ENCODE measurements at regions not wholly inside any gene's neighbourhood (a gene's known extent, or its start where the extent isn't known, plus 50 kb on each side); places are given as distances from the start of the nearest gene placed in this dataset.

GRCh38 chr1:2961081-2961480 is 60.2 kb upstream of the ACTRT2 start:
- ATAC-seq (no peak), DNase-seq (no peak)
- intact Hi-C loops (cut with DNase I), result no loop called here
- no peak for TF ChIP-seq POLR2A (IDR thresholded peaks at IDR 0.05)
- no peak for TF ChIP-seq CTCF (IDR thresholded peaks at IDR 0.05)
- Histone ChIP-seq H3K36me3 (replicated peaks in 1 of 2; ENCODE audit: insufficient read depth in 1 of 2, low read depth in 2 of 2) (no peaks in the 10 kb centered on the region), H3K4me1 (peaks cover 3% of the 10 kb centered on the region), H3K9me3 (peaks cover 0 to 5% (median 0%) of the 10 kb centered on the region in 3 donors), H3K4me3 (no peak overlapping the region), H3K27me3 (no peaks in the 10 kb centered on the region), H3K27ac (no peak overlapping the region)
- WGBS, 2 donors, result 90 to 92% methylated on average over 5 to 7 of the region's 7 CpGs

DNA sequence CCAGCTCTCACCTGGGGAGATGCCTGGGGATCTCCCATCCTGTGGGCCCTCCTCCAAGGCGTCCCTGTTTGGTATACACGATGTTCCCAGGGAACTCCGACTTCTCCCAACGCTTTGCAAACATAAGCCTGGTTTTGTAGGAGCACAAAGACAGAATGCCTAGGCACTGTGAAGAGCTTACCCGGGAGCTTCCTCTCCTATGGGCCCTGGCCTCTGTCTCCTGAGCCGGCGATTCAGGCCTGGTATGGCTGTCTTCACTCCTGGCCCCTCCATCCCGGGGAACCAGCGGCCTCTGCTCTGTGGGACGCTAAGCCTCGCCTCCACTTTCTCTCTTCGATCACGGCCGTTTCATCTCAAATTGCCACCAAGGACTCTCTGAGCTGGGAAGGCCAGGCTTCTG is 59.6 kb upstream of the ACTRT2 start:
- Histone ChIP-seq H3K27ac (no peak overlapping the region), H3K27me3 (no peaks in the 10 kb centered on the region), H3K4me3 (no peak overlapping the region), H3K36me3 (replicated peaks in 1 of 2; ENCODE audit: insufficient read depth in 1 of 2, low read depth in 2 of 2) (no peaks in the 10 kb centered on the region), H3K4me1 (peaks cover 9% of the 10 kb centered on the region), H3K9me3 (peaks cover 0 to 5% (median 0%) of the 10 kb centered on the region in 3 donors)
- intact Hi-C loops (cut with DNase I), result no loop called here
- DNase-seq (peak in 1 of 4 donors; percentile 5), ATAC-seq (no peak)
- 87 to 90% methylated on average over 11 of the region's 14 CpGs for WGBS, 2 donors
- no peak for TF ChIP-seq POLR2A (IDR thresholded peaks at IDR 0.05)
- TF ChIP-seq CTCF (IDR thresholded peaks at IDR 0.05), result no peak

DNA sequence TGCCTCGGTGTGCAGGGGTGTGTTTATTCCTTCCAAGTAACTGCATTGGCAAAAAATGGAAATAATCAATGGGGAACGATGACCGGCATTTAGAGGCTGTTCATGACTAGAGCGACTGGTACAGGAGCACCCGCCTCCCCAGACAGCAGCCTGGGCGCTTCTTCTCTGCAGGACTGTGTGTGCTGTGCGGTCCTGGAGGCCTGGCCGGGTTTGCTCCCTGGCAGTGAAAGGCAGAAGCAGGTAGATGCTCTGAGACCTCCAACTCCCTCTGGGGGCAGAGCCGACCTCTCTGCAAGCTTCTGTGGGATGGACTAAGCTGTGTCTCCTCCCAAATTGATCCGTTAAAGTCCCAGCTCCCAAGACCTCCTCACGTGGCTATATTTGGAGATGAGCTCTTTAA is 59.2 kb upstream of the ACTRT2 start:
- WGBS, 2 donors, result 64 to 72% methylated on average over 4 to 11 of the region's 11 CpGs
- intact Hi-C loops (cut with DNase I), result no loop called here
- H3K4me1 ChIP-seq, result peaks cover 11% of the 10 kb centered on the region

DNA sequence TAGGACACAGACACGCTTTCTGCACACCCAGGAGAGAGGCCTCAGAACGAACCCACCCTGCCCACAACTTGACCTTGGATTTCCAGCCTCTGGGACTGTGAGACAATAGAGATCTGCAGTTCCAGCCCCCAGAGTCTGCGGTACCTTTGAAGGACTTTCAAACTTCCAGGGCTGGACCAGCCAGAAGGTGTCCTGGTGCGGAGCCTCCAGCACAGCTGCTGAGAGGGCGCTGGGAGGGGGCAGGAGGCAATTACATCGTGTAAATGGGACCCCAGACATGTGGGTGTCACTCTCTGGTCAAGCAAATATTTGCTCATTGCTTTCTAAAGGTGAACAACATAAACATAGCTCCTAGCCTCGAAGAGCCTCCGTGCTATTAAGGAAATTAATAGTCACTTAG is 58.7 kb upstream of the ACTRT2 start:
- no peaks in the 10 kb centered on the region for H3K27me3 ChIP-seq
- ATAC-seq, result no peak
- no peaks in the 10 kb centered on the region for H3K36me3 ChIP-seq (replicated peaks in 1 of 2; ENCODE audit: insufficient read depth in 1 of 2, low read depth in 2 of 2)
- 42 to 53% methylated on average over 6 to 8 of the region's 8 CpGs for WGBS, 2 donors
- TF ChIP-seq POLR2A (IDR thresholded peaks at IDR 0.05) (no peak), CTCF (IDR thresholded peaks at IDR 0.05) (no peak)
- no peak overlapping the region for H3K27ac ChIP-seq
- peaks cover 16% of the 10 kb centered on the region for H3K4me1 ChIP-seq
- intact Hi-C loops (cut with DNase I), result no loop called here
- H3K4me3 ChIP-seq, result no peak overlapping the region
- H3K9me3 ChIP-seq, result peaks cover 0 to 5% (median 0%) of the 10 kb centered on the region in 3 donors
- DNase-seq, result peak in 1 of 4 donors; percentile 2

More for the DNA sequence above, 59.2 kb upstream of the ACTRT2 start:
- H3K9me3 ChIP-seq, result peaks cover 0 to 5% (median 0%) of the 10 kb centered on the region in 3 donors
- no peaks in the 10 kb centered on the region for H3K36me3 ChIP-seq (replicated peaks in 1 of 2; ENCODE audit: insufficient read depth in 1 of 2, low read depth in 2 of 2)
- DNase-seq (peak in 1 of 4 donors; percentile 3), ATAC-seq (no peak)
- no peak for TF ChIP-seq CTCF (IDR thresholded peaks at IDR 0.05)
- no peak for TF ChIP-seq POLR2A (IDR thresholded peaks at IDR 0.05)
- no peak overlapping the region for H3K4me3 ChIP-seq
- no peaks in the 10 kb centered on the region for H3K27me3 ChIP-seq
- H3K27ac ChIP-seq, result no peak overlapping the region

GRCh38 chr1:2962946-2963345 is 58.3 kb upstream of the ACTRT2 start:
- intact Hi-C loops (cut with DNase I), result no loop called here
- DNase-seq, result peak in 1 of 4 donors; percentile 9
- peaks cover 0 to 5% (median 0%) of the 10 kb centered on the region in 3 donors for H3K9me3 ChIP-seq

More at GRCh38 chr1:2962946-2963345, 58.3 kb upstream of the ACTRT2 start:
- peaks cover 20% of the 10 kb centered on the region for H3K4me1 ChIP-seq
- WGBS, 2 donors, result 39 to 44% methylated on average over 8 to 13 of the region's 13 CpGs
- H3K4me3 ChIP-seq, result no peak overlapping the region
- no peaks in the 10 kb centered on the region for H3K36me3 ChIP-seq (replicated peaks in 1 of 2; ENCODE audit: insufficient read depth in 1 of 2, low read depth in 2 of 2)
- H3K27me3 ChIP-seq, result no peaks in the 10 kb centered on the region
- no peak for ATAC-seq
- H3K27ac ChIP-seq, result no peak overlapping the region
- TF ChIP-seq CTCF (IDR thresholded peaks at IDR 0.05) (no peak), POLR2A (IDR thresholded peaks at IDR 0.05) (no peak)

All from body of pancreas (tissue), 4 donors.